ENCODE measurements at regions not wholly inside any gene's neighbourhood (a gene's known extent, or its start where the extent isn't known, plus 50 kb on each side); places are given as distances from the start of the nearest gene placed in this dataset.
"Not testable (repeated sequence)": the region's sequence is repeated elsewhere in the genome, so short reads cannot be mapped to it uniquely, and the experiment has no call there.

GRCh38 chr13:71219698-71220415, 647.1 kb downstream of the DACH1 start:
- no peak for FAIRE-seq

GRCh38 chr13:71218960-71219359, 648.0 kb downstream of the DACH1 start:
- DNase-seq (ENCODE audit: low spot score in 2 of 2) (no peak), FAIRE-seq (no peak)

More at GRCh38 chr13:71219698-71220415, 647.1 kb downstream of the DACH1 start:
- no peak for DNase-seq (ENCODE audit: low spot score in 2 of 2)

GRCh38 chr13:71217827-71218226, 649.2 kb downstream of the DACH1 start:
- DNase-seq (ENCODE audit: low spot score in 2 of 2) = no peak
- no peak for FAIRE-seq

- no peak for DNase-seq (ENCODE audit: low spot score in 2 of 2)
- no peak for FAIRE-seq
Observed at GRCh38 chr13:71214821-71215220, 652.2 kb downstream of the DACH1 start.

GRCh38 chr13:71214357-71214756, 652.6 kb downstream of the DACH1 start:
- FAIRE-seq = no peak
- no peak for DNase-seq (ENCODE audit: low spot score in 2 of 2)

- no peak for FAIRE-seq
- no peak for DNase-seq (ENCODE audit: low spot score in 2 of 2)
Observed at GRCh38 chr13:71213252-71213821, 653.7 kb downstream of the DACH1 start.

- no peak for FAIRE-seq
- DNase-seq (ENCODE audit: low spot score in 2 of 2) = no peak
Observed at GRCh38 chr13:71210861-71211260, 656.1 kb downstream of the DACH1 start.

GRCh38 chr13:71209217-71209616, 657.8 kb downstream of the DACH1 start:
- FAIRE-seq (no peak), DNase-seq (ENCODE audit: low spot score in 2 of 2) (no peak)

GRCh38 chr13:71184583-71184982, 682.4 kb downstream of the DACH1 start:
- not testable (repeated sequence) for FAIRE-seq; DNase-seq (ENCODE audit: low spot score in 2 of 2)

- FAIRE-seq = peak; percentile 10
- not testable (repeated sequence) for DNase-seq (ENCODE audit: low spot score in 2 of 2)
Observed at GRCh38 chr13:71183352-71183751, 683.7 kb downstream of the DACH1 start.

GRCh38 chr13:71171740-71172139, 695.3 kb downstream of the DACH1 start:
- no peak for FAIRE-seq
- no peak for DNase-seq (ENCODE audit: low spot score in 2 of 2)

GRCh38 chr13:71169180-71169579, 697.8 kb downstream of the DACH1 start:
- no peak for DNase-seq (ENCODE audit: low spot score in 2 of 2)

GRCh38 chr13:71156550-71156949, 710.5 kb downstream of the DACH1 start:
- no peak for FAIRE-seq
- no peak for DNase-seq (ENCODE audit: low spot score in 2 of 2)

More at GRCh38 chr13:71169180-71169579, 697.8 kb downstream of the DACH1 start:
- FAIRE-seq = no peak

GRCh38 chr13:71149498-71150363, 717.3 kb downstream of the DACH1 start:
- DNase-seq (ENCODE audit: low spot score in 2 of 2) = no peak

GRCh38 chr13:71149046-71149445, 718.0 kb downstream of the DACH1 start:
- DNase-seq (ENCODE audit: low spot score in 2 of 2) = no peak
- FAIRE-seq = no peak

More at GRCh38 chr13:71149498-71150363, 717.3 kb downstream of the DACH1 start:
- no peak for FAIRE-seq

GRCh38 chr13:71148396-71148795, 718.6 kb downstream of the DACH1 start:
- FAIRE-seq = no peak
- no peak for DNase-seq (ENCODE audit: low spot score in 2 of 2)

GRCh38 chr13:71144883-71145282, 722.1 kb downstream of the DACH1 start:
- DNase-seq (ENCODE audit: low spot score in 2 of 2) = no peak
- FAIRE-seq = no peak

GRCh38 chr13:71137101-71137500, 729.9 kb downstream of the DACH1 start:
- DNase-seq (ENCODE audit: low spot score in 2 of 2) = no peak

GRCh38 chr13:71124230-71124629, 742.8 kb downstream of the DACH1 start:
- no peak for DNase-seq (ENCODE audit: low spot score in 2 of 2)
- FAIRE-seq = no peak

More at GRCh38 chr13:71137101-71137500, 729.9 kb downstream of the DACH1 start:
- FAIRE-seq = no peak

- no peak for DNase-seq (ENCODE audit: low spot score in 2 of 2)
- no peak for FAIRE-seq
Observed at GRCh38 chr13:71118779-71119364, 748.1 kb downstream of the DACH1 start.

GRCh38 chr13:71117920-71118319, 749.1 kb downstream of the DACH1 start:
- FAIRE-seq (peak; percentile 64), DNase-seq (ENCODE audit: low spot score in 2 of 2) (no peak)

Measured in frontal cortex (tissue), 3 donors.